SK-N-MC (cell line): ENCODE measurements at regions not wholly inside any gene's neighbourhood (a gene's known extent, or its start where the extent isn't known, plus 50 kb on each side); places are given as distances from the start of the nearest gene placed in this dataset.

Experiments used
- EZH2 ChIP-seq: fragments of 200-600 bp; sonication (generic); IDR thresholded peaks from one replicate; pipeline ENCODE4 v1.6.1; 2017; ENCODE audit warnings: antibody characterized with exemption
- FOXP2 ChIP-seq: optimal IDR thresholded peaks from 2 replicates; pipeline ENCODE3; 2011; ENCODE audit warnings: mild to moderate bottlenecking, moderate library complexity; ENCODE audit not compliant: insufficient read depth; ENCODE audit errors: extremely low read length, control extremely low read depth
- POLR2AphosphoS5 ChIP-seq: IDR thresholded peaks from 2 replicates; pipeline ENCODE4 v1.6.1; 2012; ENCODE audit warnings: mild to moderate bottlenecking, low read depth, low read length, borderline replicate concordance

- no peak for TF ChIP-seq POLR2AphosphoS5
- no peak for TF ChIP-seq EZH2
- TF ChIP-seq FOXP2 = no peak
Observed at GRCh38 chr7:153388611-153389010, 629.1 kb downstream of the ACTR3B start.
